GM19238 (cell line): ENCODE measurements at regions not wholly inside any gene's neighbourhood (a gene's known extent, or its start where the extent isn't known, plus 50 kb on each side); places are given as distances from the start of the nearest gene placed in this dataset.
"Not testable (repeated sequence)": the region's sequence is repeated elsewhere in the genome, so short reads cannot be mapped to it uniquely, and the experiment has no call there.

Experiments used
- DNase-seq: peaks from one replicate; pipeline ENCODE4 v3.0.0; 2011; ENCODE audit warnings: low spot score; ENCODE audit not compliant: insufficient read length

GRCh38 chr1:82788038-82788437 lies 987.3 kb downstream of the ADGRL2 start:
- DNase-seq, result no peak

DNA sequence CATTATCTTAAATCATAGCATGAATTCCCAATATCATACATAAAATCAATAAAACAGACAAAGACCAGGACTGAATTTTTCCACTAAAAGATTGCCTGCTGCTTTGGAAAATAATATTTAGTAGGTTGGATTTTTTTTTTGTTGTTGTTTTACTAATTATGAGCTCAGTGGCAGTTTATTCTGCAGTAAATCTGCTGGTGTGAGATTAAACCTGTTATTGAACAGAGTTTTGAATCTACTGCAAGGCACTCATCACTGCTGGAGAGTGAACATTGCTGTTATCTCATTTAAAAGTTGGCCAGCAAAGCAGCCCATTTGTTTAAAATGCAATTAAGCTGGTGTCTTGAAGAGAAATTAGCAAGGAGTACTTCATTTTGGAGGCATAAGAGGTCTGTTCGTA lies 986.1 kb downstream of the ADGRL2 start:
- DNase-seq, result no peak

DNA sequence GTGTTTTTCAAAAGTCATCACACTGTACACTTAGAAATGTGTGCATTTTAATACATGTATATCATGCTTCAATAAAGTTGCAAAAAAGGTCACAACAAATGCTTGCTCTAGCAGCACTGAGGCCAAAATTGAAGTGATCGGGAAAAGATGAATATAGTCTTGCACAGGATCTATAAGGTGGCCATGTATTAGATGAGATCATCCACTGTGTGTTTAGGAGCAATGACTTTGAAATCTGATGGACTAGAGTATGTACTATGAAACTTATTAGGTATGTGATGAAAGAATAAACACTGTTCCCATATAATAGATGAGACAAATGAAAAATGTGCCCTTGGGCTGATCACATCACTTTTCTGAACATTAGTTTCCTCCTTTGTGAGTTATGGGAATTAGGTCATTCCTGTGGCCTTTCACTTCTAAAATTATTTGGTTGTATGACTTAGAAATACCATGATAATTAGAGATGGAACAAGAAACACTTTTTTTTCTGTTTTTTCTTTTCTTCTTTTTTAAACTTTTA lies 984.6 kb downstream of the ADGRL2 start:
- no peak for DNase-seq

- DNase-seq, result no peak
Observed at GRCh38 chr1:82783044-82783443, 982.3 kb downstream of the ADGRL2 start.

DNA sequence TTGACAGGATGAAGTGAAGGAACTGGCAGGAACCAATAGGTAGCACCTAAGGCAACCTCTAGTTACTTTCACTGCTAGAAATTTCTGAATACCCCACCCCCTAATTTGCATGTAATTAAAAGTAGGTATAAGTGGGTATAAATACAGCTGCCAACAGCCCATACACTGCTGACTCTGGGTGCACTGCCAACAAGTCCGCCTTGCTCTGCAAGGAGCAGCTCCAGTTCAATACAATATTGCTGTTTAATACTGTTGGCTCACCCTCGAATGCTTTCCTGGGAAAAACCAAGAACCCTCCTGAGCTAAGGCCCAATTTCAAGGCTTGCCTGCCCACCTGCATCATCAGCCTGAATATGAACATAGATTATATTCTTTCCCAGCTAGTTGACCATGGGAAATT lies 981.9 kb downstream of the ADGRL2 start:
- no peak for DNase-seq

GRCh38 chr1:82778612-82779011 lies 977.9 kb downstream of the ADGRL2 start:
- DNase-seq, result no peak

DNA sequence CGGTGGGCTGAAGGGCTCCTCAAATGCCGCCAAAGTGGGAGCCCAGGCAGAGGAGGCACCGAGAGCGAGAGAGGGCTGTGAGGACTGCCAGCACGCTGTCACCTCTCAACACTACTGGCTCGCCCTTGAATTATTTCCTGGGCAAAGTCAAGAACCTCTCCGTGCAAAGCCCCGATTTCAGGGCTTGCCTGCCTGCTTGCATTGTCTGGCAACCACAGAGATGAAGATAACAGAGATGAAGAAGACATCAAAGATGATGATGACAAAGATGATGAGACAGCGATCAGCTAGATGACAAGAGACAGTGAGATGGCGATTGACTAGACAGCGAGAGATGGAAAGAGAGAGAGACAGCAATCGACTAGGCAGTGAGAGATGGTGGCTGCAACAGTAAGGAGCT lies 976.5 kb downstream of the ADGRL2 start:
- no peak for DNase-seq

- DNase-seq, result not testable (repeated sequence)
Observed at GRCh38 chr1:82776730-82777129, 976.0 kb downstream of the ADGRL2 start.

- DNase-seq, result no peak
Observed at GRCh38 chr1:82775406-82776000, 974.8 kb downstream of the ADGRL2 start.

- no peak for DNase-seq
Observed at GRCh38 chr1:82762829-82763532, 962.2 kb downstream of the ADGRL2 start.

- DNase-seq, result no peak
Observed at GRCh38 chr1:82759035-82759434, 958.3 kb downstream of the ADGRL2 start.

- DNase-seq, result no peak
Observed at GRCh38 chr1:82755671-82756070, 954.9 kb downstream of the ADGRL2 start.

DNA sequence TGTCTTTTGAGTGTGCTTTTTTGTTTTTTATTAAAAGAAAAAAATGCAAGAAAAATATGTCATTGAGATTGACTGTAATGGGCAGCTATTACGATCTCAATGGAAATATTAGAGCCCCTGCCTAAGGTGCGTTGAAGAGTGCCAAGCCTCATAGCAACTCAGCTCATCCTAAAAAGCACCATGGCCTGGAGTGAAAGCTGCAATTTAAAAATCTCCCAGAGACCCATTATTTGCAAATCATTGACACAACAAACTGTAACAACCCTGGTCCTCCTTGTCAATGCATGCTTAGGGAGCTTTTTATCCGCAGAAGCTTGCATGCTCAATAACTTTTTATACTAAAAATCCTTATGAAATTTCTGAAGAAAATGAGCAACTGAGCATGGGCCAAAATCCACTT lies 954.5 kb downstream of the ADGRL2 start:
- no peak for DNase-seq

- no peak for DNase-seq
Observed at GRCh38 chr1:82752046-82752445, 951.3 kb downstream of the ADGRL2 start.

GRCh38 chr1:82733645-82734044 lies 932.9 kb downstream of the ADGRL2 start:
- no peak for DNase-seq

DNA sequence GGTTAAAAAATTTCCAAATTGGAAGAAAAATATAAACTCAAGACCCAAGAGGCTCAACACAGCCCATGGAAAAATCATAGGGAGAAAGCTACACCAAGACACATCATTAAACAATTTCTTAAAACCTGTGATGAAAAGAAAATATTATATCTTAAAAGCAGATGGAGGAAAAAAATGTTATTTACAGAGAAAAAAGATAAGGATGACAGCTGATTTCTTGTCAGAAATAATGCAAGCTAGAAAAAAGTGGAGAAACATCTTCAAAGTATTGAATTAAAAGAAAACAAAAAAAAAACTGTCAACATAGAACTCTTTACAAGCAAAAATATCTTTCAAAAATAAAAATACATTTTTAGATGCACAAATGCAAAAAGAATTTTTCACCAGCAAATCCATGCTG lies 930.5 kb downstream of the ADGRL2 start:
- no peak for DNase-seq

DNA sequence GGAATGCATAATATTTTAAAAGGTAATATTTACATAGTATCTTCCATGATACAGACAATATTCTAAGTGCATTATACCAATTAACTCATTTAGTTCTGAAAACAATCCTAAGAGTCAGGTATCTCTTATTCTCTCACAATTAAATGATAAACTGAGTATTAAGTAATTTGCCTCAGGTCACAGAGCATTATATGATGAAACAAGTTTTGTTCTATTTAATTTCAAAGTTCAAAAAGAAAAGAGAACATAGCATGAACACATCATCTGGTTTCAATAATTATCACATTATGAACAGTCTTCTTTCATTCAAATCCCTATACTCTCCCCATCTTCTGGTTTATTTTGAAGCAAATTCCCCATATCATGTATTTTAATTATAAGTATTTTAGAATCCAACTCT lies 927.5 kb downstream of the ADGRL2 start:
- DNase-seq, result no peak

DNA sequence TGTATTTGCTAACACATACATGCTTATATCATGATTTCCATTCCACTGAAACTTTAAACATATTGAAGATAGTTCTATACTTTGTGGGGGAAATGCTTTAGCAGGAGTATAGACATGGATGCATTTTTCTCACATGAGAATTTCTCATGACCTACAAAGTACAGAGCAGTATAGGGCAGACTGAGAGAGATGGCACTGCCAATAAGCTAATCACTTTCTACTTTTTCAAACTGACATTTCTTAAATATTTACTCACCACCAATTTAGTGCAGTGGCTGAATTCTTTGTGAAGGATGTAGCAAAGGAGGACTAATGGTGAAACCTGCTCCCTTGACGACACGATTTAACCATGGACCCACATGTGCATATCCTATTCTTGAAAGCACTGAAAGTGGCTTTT lies 923.5 kb downstream of the ADGRL2 start:
- DNase-seq, result no peak

GRCh38 chr1:82722608-82723007 lies 921.9 kb downstream of the ADGRL2 start:
- no peak for DNase-seq

DNA sequence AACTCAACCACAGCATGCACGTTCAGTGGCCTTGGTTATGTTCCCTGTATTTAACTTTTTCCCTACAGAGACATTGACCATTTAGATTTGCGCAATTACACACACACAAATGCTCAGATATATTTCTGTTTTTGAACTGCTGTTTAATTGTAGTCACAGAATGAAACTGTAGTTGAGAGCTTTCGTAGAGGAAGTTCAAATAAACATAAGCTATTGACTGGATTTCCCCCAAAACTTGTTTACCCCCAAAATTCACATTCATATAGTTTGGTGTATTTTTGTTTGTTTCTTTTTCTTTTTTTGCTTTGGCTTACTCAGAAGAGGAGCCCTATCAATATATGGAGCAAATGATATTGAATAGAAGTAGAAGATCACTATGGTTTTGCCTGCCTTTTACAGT lies 921.0 kb downstream of the ADGRL2 start:
- DNase-seq, result no peak

DNA sequence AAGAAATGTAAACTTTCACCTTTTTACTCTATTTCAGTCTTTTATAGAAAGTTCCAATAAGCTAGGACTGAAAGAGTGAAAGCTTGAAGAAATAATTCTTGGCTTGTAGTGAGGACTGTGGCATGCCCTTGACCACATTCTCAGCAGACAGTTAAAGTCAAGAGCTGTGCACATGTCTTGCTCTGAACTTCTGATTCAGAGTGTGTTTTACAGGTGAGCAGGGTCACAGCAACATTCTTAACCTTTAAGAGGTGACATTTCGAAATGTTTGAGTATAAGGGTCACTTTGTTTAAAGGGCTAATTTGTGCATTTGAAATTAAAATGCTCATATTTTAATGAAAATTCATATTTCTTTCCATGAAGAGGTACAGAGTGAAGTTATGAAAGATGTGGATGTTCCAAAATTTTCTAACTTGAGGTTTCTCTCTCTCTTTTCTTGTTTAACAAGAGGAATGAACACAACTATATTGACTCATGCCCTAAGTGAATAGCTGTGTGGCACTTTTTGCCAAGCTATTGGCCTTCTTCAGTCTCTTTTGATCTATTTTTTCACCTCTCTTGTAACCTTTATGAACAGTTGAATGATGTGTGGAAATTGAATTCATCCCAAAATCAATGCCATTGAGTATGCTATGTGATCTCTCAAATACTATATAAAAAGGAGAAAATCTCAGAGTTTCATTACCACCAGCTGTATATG lies 918.1 kb downstream of the ADGRL2 start:
- DNase-seq, result no peak

DNA sequence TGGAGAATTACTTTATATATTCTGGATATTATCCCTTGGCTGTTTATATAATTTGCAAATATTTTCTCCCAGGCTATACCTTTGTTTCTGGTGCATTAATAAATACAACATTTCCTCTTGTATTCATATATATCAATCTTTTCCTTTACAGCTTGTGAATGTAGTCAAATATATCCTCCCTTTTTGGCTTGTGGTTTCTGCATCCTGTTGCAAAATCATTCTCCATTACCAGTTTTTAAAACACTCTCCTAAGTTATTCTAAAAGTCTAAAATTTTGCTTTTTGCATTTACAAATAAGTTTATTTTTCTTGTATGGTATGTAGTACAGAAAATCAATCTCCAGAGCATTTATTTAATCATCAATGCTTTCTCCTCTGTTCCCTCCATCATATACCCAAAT lies 909.4 kb downstream of the ADGRL2 start:
- DNase-seq, result no peak

DNA sequence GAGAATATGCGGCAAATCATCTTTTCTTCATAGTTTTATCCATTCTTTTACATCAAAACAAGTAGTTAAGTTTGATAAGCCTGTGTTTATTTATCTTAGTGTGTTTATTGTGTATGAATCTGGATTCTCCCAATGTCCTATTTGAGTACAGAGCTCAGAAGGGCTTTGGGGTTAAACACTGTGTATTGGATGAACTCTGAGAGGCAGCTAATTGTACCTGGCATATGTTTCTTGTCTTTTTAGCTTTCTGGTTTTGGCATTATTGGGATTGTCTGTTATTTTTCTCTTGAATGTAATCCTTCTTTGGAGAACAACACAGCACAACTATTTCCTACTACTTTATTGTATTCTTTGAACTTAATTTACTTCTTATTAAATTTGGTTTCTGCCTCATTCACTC lies 906.9 kb downstream of the ADGRL2 start:
- DNase-seq, result no peak
